H1 (cell line): ENCODE measurements at regions not wholly inside any gene's neighbourhood (a gene's known extent, or its start where the extent isn't known, plus 50 kb on each side); places are given as distances from the start of the nearest gene placed in this dataset.

Experiments used
- CREB1 ChIP-seq: IDR thresholded peaks from 2 replicates; pipeline ENCODE4 v1.6.1; 2012; ENCODE audit warnings: inconsistent platforms
- EGR1 ChIP-seq: IDR thresholded peaks from 2 replicates; pipeline ENCODE4 v1.6.1; 2011; ENCODE audit warnings: low read depth, low read length, borderline replicate concordance
- KDM1A ChIP-seq: fragments of 200-600, 300-600 bp; sonication (generic); IDR thresholded peaks from 2 replicates; pipeline ENCODE4 v1.7.1; 2016; ENCODE audit warnings: mild to moderate bottlenecking, low read length, borderline replicate concordance
- SAP30 ChIP-seq: fragments of 300-600 bp; sonication (generic); IDR thresholded peaks from 2 replicates; pipeline ENCODE4 v1.7.1; 2012; ENCODE audit warnings: low read length, moderate library complexity, mild to moderate bottlenecking, inconsistent platforms; ENCODE audit not compliant: insufficient read depth, insufficient replicate concordance
- TF ChIP-seq, protein P1 (sequence below): fragments of 300-600 bp; sonication (generic); IDR thresholded peaks from 2 replicates; pipeline ENCODE4 v1.7.1; 2012; ENCODE audit warnings: low read length, moderate library complexity, mild to moderate bottlenecking, inconsistent platforms; ENCODE audit not compliant: insufficient replicate concordance

DNA sequence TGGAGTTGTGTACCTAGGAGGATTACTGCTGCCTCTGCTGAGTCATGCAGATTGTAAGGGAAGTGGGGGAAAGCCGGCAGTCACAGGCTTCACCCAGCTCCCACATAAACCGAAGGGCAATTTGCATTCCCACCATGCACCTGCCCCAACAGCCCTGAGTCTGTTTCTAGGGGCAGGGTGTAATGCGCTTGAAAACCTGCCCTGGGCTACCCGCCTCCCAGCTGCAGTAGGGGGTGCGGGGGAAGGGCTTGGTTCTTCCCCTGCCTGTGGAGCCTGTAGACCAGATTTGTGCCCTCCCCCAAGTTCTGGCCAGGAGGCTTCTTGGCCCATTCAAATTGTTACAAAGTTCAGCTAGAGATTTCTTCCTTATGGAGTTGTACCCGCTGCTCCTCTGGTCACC, 269.2 kb upstream of the DDX53 start (continued):
- TF ChIP-seq, protein P1, sequence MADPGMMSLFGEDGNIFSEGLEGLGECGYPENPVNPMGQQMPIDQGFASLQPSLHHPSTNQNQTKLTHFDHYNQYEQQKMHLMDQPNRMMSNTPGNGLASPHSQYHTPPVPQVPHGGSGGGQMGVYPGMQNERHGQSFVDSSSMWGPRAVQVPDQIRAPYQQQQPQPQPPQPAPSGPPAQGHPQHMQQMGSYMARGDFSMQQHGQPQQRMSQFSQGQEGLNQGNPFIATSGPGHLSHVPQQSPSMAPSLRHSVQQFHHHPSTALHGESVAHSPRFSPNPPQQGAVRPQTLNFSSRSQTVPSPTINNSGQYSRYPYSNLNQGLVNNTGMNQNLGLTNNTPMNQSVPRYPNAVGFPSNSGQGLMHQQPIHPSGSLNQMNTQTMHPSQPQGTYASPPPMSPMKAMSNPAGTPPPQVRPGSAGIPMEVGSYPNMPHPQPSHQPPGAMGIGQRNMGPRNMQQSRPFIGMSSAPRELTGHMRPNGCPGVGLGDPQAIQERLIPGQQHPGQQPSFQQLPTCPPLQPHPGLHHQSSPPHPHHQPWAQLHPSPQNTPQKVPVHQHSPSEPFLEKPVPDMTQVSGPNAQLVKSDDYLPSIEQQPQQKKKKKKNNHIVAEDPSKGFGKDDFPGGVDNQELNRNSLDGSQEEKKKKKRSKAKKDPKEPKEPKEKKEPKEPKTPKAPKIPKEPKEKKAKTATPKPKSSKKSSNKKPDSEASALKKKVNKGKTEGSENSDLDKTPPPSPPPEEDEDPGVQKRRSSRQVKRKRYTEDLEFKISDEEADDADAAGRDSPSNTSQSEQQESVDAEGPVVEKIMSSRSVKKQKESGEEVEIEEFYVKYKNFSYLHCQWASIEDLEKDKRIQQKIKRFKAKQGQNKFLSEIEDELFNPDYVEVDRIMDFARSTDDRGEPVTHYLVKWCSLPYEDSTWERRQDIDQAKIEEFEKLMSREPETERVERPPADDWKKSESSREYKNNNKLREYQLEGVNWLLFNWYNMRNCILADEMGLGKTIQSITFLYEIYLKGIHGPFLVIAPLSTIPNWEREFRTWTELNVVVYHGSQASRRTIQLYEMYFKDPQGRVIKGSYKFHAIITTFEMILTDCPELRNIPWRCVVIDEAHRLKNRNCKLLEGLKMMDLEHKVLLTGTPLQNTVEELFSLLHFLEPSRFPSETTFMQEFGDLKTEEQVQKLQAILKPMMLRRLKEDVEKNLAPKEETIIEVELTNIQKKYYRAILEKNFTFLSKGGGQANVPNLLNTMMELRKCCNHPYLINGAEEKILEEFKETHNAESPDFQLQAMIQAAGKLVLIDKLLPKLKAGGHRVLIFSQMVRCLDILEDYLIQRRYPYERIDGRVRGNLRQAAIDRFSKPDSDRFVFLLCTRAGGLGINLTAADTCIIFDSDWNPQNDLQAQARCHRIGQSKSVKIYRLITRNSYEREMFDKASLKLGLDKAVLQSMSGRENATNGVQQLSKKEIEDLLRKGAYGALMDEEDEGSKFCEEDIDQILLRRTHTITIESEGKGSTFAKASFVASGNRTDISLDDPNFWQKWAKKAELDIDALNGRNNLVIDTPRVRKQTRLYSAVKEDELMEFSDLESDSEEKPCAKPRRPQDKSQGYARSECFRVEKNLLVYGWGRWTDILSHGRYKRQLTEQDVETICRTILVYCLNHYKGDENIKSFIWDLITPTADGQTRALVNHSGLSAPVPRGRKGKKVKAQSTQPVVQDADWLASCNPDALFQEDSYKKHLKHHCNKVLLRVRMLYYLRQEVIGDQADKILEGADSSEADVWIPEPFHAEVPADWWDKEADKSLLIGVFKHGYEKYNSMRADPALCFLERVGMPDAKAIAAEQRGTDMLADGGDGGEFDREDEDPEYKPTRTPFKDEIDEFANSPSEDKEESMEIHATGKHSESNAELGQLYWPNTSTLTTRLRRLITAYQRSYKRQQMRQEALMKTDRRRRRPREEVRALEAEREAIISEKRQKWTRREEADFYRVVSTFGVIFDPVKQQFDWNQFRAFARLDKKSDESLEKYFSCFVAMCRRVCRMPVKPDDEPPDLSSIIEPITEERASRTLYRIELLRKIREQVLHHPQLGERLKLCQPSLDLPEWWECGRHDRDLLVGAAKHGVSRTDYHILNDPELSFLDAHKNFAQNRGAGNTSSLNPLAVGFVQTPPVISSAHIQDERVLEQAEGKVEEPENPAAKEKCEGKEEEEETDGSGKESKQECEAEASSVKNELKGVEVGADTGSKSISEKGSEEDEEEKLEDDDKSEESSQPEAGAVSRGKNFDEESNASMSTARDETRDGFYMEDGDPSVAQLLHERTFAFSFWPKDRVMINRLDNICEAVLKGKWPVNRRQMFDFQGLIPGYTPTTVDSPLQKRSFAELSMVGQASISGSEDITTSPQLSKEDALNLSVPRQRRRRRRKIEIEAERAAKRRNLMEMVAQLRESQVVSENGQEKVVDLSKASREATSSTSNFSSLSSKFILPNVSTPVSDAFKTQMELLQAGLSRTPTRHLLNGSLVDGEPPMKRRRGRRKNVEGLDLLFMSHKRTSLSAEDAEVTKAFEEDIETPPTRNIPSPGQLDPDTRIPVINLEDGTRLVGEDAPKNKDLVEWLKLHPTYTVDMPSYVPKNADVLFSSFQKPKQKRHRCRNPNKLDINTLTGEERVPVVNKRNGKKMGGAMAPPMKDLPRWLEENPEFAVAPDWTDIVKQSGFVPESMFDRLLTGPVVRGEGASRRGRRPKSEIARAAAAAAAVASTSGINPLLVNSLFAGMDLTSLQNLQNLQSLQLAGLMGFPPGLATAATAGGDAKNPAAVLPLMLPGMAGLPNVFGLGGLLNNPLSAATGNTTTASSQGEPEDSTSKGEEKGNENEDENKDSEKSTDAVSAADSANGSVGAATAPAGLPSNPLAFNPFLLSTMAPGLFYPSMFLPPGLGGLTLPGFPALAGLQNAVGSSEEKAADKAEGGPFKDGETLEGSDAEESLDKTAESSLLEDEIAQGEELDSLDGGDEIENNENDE: no peak
- TF ChIP-seq KDM1A: no peak
- no peak for TF ChIP-seq EGR1
- no peak for TF ChIP-seq SAP30
- TF ChIP-seq CREB1: no peak
